ENCODE measurements at regions not wholly inside any gene's neighbourhood (a gene's known extent, or its start where the extent isn't known, plus 50 kb on each side); places are given as distances from the start of the nearest gene placed in this dataset.

DNA sequence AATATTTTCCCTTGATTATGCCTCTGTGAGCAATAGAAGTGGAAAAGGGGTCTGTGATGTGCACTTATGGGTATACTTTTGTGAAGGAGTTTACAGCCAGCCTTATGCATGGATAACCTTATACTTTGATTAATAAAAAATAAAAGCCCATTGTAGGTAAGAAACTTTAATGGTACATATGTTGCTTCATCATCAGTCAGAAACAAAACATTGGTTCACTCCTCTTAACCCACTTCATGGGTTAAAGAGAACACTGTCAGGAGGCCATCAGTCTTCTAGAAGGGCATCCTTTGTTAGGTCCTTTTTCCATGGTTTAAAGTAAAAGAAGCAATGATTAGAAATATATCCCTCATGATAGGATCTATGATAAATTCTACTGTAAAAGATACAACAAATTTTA, 952.1 kb upstream of the MIR17HG start:
- no peak overlapping the region for H3K4me3 ChIP-seq (replicated peaks; ENCODE audit: low read depth, low read length)
- no peak for DNase-seq (ENCODE audit: low read depth)
- TF ChIP-seq, protein P1, sequence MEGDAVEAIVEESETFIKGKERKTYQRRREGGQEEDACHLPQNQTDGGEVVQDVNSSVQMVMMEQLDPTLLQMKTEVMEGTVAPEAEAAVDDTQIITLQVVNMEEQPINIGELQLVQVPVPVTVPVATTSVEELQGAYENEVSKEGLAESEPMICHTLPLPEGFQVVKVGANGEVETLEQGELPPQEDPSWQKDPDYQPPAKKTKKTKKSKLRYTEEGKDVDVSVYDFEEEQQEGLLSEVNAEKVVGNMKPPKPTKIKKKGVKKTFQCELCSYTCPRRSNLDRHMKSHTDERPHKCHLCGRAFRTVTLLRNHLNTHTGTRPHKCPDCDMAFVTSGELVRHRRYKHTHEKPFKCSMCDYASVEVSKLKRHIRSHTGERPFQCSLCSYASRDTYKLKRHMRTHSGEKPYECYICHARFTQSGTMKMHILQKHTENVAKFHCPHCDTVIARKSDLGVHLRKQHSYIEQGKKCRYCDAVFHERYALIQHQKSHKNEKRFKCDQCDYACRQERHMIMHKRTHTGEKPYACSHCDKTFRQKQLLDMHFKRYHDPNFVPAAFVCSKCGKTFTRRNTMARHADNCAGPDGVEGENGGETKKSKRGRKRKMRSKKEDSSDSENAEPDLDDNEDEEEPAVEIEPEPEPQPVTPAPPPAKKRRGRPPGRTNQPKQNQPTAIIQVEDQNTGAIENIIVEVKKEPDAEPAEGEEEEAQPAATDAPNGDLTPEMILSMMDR (IDR thresholded peaks at IDR 0.05; ENCODE audit: low read length, missing control alignments): no peak

DNA sequence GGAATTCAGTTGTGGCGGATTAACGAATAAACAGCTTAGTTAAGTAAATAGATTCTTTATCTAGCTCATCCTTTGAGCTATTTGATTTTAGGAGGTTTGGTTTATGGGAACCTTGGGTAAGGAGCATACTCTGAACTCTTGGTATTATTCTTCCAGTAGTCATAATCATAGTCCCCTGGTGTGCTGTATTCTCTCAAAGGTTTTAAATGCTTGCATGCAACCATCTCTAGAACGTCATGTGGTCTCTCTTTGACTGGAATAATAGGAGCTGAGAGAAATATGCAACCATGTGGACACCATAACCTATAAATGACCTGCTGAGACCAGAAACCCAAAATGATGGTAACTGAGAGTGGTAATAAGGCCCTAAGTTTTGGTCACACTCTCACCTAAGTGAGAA, 951.6 kb upstream of the MIR17HG start:
- H3K4me3 ChIP-seq (replicated peaks; ENCODE audit: low read depth, low read length): no peak overlapping the region
- TF ChIP-seq, protein P1 (IDR thresholded peaks at IDR 0.05; ENCODE audit: low read length, missing control alignments): no peak
- no peak for DNase-seq (ENCODE audit: low read depth)

DNA sequence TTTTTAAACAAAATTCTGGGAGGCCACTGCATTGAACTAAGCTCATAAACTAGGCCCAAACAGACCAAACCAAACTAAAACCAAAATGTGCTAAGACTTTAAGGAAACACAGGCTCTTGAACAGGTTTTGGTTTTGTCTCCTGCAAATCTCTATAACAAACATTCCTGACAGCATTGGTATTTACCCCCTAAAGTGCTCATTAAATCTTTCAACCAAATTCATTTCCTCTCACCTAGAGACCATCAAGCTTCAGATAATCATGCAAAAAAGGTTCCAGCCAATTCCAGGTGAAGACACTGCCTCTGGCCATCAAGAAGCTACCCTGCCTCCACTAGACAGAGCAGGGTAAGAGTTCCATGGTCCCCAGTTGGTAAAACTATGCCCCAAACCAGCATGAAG, 951.2 kb upstream of the MIR17HG start:
- H3K4me3 ChIP-seq (replicated peaks; ENCODE audit: low read depth, low read length): no peak overlapping the region
- TF ChIP-seq, protein P1 (IDR thresholded peaks at IDR 0.05; ENCODE audit: low read length, missing control alignments): no peak
- DNase-seq (ENCODE audit: low read depth): no peak

DNA sequence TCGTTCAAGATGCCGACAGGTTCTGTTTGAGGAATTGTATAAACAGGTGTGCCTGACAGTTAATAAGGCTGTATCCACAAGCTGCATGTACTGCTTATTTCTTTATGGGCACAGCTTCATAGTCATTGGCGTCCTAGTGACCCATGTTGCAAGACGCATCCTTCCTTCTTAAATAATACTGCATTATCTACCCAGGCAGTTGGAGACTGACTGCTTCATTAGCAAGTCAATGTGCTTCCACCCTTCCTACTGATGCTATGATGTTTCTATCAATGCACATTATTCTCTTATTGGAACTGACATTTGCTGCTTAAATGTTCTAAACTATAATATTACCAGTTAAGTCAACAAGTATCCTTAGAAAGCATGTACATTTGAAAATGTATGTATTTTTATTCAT, 950.0 kb upstream of the MIR17HG start:
- TF ChIP-seq, protein P1 (IDR thresholded peaks at IDR 0.05; ENCODE audit: low read length, missing control alignments): no peak
- DNase-seq (ENCODE audit: low read depth): no peak
- no peak overlapping the region for H3K4me3 ChIP-seq (replicated peaks; ENCODE audit: low read depth, low read length)

DNA sequence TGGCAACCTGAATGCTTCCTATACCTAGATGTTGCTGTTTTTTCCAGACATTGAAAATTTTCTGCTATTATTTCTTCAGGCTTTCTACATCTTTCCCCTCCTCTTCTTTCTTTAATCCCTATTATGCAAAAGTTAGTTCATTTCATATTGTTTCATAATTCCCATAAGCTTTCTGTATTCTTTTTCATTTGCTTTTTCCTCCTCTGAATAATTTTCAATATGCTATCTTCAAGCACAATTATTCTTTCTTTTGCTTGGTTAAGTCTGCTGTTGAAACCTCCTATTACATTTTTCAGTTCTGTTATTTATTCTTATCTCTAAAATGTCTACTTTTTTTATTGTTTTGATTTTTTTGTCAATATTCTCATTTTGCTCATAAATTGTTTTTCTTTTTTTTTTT, 947.1 kb upstream of the MIR17HG start:
- no peak for DNase-seq (ENCODE audit: low read depth)
- TF ChIP-seq, protein P1 (IDR thresholded peaks at IDR 0.05; ENCODE audit: low read length, missing control alignments): no peak
- no peak overlapping the region for H3K4me3 ChIP-seq (replicated peaks; ENCODE audit: low read depth, low read length)

DNA sequence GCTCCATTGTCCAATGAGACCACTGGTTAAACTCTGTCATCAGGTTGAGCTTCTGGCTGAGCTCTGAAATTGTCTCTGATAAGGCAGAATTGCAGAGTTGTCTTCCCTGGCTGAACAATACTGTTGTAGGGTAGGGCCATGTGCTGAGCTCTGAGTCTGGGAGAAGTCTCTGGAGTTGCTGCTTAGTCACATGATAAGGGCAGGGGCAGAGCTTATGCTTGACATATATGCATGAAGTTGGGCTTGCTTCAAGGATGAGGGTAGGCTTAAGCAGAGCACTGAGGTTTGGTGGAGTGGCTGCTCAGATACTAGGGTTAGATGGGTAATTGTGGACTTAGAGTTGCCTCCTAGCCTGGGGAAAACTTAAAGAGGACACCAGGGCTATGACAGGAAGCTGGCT, 946.3 kb upstream of the MIR17HG start:
- no peak overlapping the region for H3K4me3 ChIP-seq (replicated peaks; ENCODE audit: low read depth, low read length)
- TF ChIP-seq, protein P1 (IDR thresholded peaks at IDR 0.05; ENCODE audit: low read length, missing control alignments): no peak
- no peak for DNase-seq (ENCODE audit: low read depth)

DNA sequence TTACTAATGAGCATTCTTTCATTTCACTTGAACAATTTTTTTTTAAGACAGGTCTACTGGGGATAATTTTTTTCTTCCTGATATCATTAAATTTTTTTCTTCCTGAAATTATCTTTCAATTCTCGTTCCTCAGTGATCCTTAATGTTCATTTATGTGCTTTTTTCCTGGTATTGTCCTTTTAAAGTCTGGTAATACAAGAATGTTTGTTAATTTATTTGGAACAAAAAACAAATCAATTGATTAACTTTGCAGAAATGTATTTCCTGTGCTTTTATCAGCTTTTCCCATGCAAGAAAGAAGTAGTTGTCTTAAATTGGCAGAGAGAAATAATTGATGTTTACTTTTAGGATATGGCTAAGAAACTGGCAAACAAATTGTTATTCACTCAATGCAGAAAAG, 945.4 kb upstream of the MIR17HG start:
- TF ChIP-seq, protein P1 (IDR thresholded peaks at IDR 0.05; ENCODE audit: low read length, missing control alignments): no peak
- no peak overlapping the region for H3K4me3 ChIP-seq (replicated peaks; ENCODE audit: low read depth, low read length)
- DNase-seq (ENCODE audit: low read depth): no peak
